Neural cell (in vitro differentiated cells): ENCODE measurements at regions not wholly inside any gene's neighbourhood (a gene's known extent, or its start where the extent isn't known, plus 50 kb on each side); places are given as distances from the start of the nearest gene placed in this dataset.

Source experiments
- H2AFZ ChIP-seq: fragments of 200-600, 300-800 bp; sonication (generic), shearing (Covaris generic); 2 replicates; pipeline ENCODE4 v1.6.0; 2014; ENCODE audit warnings: low read depth, mild to moderate bottlenecking, antibody characterized with exemption, low read length, moderate library complexity
- H3F3A ChIP-seq: fragments of 200-600 bp; shearing (Covaris generic); 2 replicates; pipeline ENCODE4 v1.6.1; 2016; ENCODE audit warnings: mild to moderate bottlenecking, moderate library complexity, mixed read lengths, antibody characterized with exemption, low read length; ENCODE audit not compliant: insufficient read depth, poor library complexity, severe bottlenecking
- H3K27ac ChIP-seq: fragments of 200-600, 300-800 bp; sonication (generic), shearing (Covaris generic); 2 replicates; pipeline ENCODE4 v1.5.1; 2014; ENCODE audit warnings: mild to moderate bottlenecking, low read length, moderate library complexity
- H3K27me3 ChIP-seq: fragments of 300-800, 200-600 bp; sonication (generic), shearing (Covaris generic); 2 replicates; pipeline ENCODE4 v1.6.0; 2014; ENCODE audit warnings: mild to moderate bottlenecking, low read depth, low read length, moderate library complexity; ENCODE audit not compliant: insufficient read depth
- H3K36me3 ChIP-seq: fragments of 300-800, 200-600 bp; sonication (generic), shearing (Covaris generic); 2 replicates; pipeline ENCODE4 v1.5.1; 2014; ENCODE audit warnings: mild to moderate bottlenecking, antibody characterized with exemption, low read length, moderate library complexity; ENCODE audit not compliant: insufficient read depth
- H3K4me2 ChIP-seq: fragments of 300-800, 200-600 bp; sonication (generic), shearing (Covaris generic); 2 replicates; pipeline ENCODE4 v1.6.0; 2014; ENCODE audit warnings: mild to moderate bottlenecking, low read length
- H3K4me3 ChIP-seq: fragments of 300-800, 200-600 bp; sonication (generic), shearing (Covaris generic); 2 replicates; pipeline ENCODE4 v1.5.1; 2014; ENCODE audit warnings: mild to moderate bottlenecking, low read length, moderate library complexity
- H3K79me2 ChIP-seq: fragments of 200-600 bp; shearing (Covaris generic); replicated peaks from 2 replicates; pipeline ENCODE4 v1.6.0; 2014; ENCODE audit warnings: mild to moderate bottlenecking, low read length, moderate library complexity; ENCODE audit not compliant: insufficient read depth
- H3K9ac ChIP-seq: fragments of 300-800, 200-600 bp; sonication (generic), shearing (Covaris generic); 2 replicates; pipeline ENCODE4 v1.6.1; 2016; ENCODE audit warnings: mild to moderate bottlenecking, low read length, mixed read lengths
- H3K9me2 ChIP-seq: fragments of 200-600 bp; shearing (Covaris generic); 2 replicates; pipeline ENCODE4 v1.6.1; 2016; ENCODE audit warnings: mild to moderate bottlenecking, low read length, mixed read lengths; ENCODE audit not compliant: insufficient read depth
- H3K9me3 ChIP-seq: fragments of 200-600, 300-800 bp; sonication (generic), shearing (Covaris generic); 2 replicates; pipeline ENCODE4 v1.6.1; 2016; ENCODE audit warnings: mild to moderate bottlenecking, mixed run types, low read length, moderate library complexity, mixed read lengths
- H4K20me1 ChIP-seq: fragments of 200-600 bp; shearing (Covaris generic); 2 replicates; pipeline ENCODE4 v1.6.1; 2016; ENCODE audit warnings: mild to moderate bottlenecking, mixed run types; ENCODE audit not compliant: insufficient read depth
- CTCF ChIP-seq: fragments of 450-650 bp; IDR thresholded peaks from 2 replicates; pipeline ENCODE4 v1.5.1; 2014; ENCODE audit warnings: antibody characterized with exemption, mild to moderate bottlenecking, moderate library complexity; ENCODE audit not compliant: poor library complexity, severe bottlenecking
- EP300 ChIP-seq: fragments of 450-650 bp; conservative IDR thresholded peaks from 2 replicates; pipeline ENCODE4 v1.6.1; 2014; ENCODE audit warnings: antibody characterized with exemption, mild to moderate bottlenecking, moderate library complexity; ENCODE audit not compliant: poor library complexity, severe bottlenecking
- EZH2 ChIP-seq: fragments of 200-600, 300-800 bp; shearing (Covaris generic), sonication (generic); IDR thresholded peaks from 2 replicates; pipeline ENCODE4 v1.6.1; 2014; ENCODE audit warnings: antibody characterized with exemption, low read length, borderline replicate concordance, mild to moderate bottlenecking; ENCODE audit not compliant: insufficient read depth, poor library complexity, severe bottlenecking
- MXI1 ChIP-seq: fragments of 450-650 bp; conservative IDR thresholded peaks from 2 replicates; pipeline ENCODE4 v1.6.1; 2014; ENCODE audit warnings: antibody characterized with exemption, mild to moderate bottlenecking; ENCODE audit not compliant: poor library complexity, severe bottlenecking
- POLR2AphosphoS5 ChIP-seq: IDR thresholded peaks from 2 replicates; pipeline ENCODE4 v1.6.1; 2012
- RAD21 ChIP-seq: fragments of 450-650 bp; conservative IDR thresholded peaks from 2 replicates; pipeline ENCODE4 v1.6.1; 2014; ENCODE audit warnings: antibody characterized with exemption, mild to moderate bottlenecking, moderate library complexity
- REST ChIP-seq: IDR thresholded peaks from 2 replicates; pipeline ENCODE4 v1.6.1; 2012; ENCODE audit warnings: borderline replicate concordance
- SMC3 ChIP-seq: fragments of 450-650 bp; conservative IDR thresholded peaks from 2 replicates; pipeline ENCODE4 v1.6.1; 2014; ENCODE audit warnings: antibody characterized with exemption, mild to moderate bottlenecking, moderate library complexity; ENCODE audit not compliant: poor library complexity
- TAF1 ChIP-seq: IDR thresholded peaks from 2 replicates; pipeline ENCODE4 v1.6.1; 2012; ENCODE audit warnings: low read depth

- TF ChIP-seq CTCF = no peak
- no peak for TF ChIP-seq EP300
- TF ChIP-seq TAF1 = no peak
- TF ChIP-seq SMC3 = no peak
- no peak for TF ChIP-seq EZH2
- TF ChIP-seq POLR2AphosphoS5 = no peak
- Histone ChIP-seq H3K9me2 (no peaks in the 10 kb centered on the region), H3K4me2 (no peak overlapping the region), H3K79me2 (no peaks in the 10 kb centered on the region), H3K27me3 (no peaks in the 10 kb centered on the region), H3K27ac (no peak overlapping the region), H4K20me1 (no peaks in the 10 kb centered on the region), H3K9me3 (no peaks in the 10 kb centered on the region), H2AFZ (no peak overlapping the region), H3F3A (no peaks in the 10 kb centered on the region), H3K36me3 (no peaks in the 10 kb centered on the region), H3K4me3 (no peak overlapping the region), H3K9ac (no peak overlapping the region)
Observed at GRCh38 chr10:33676606-33677339, 342.3 kb upstream of the NRP1 start.

GRCh38 chr10:33674986-33675599, 340.6 kb upstream of the NRP1 start:
- Histone ChIP-seq H4K20me1 (no peaks in the 10 kb centered on the region), H3K4me3 (no peak overlapping the region), H3K9me2 (no peaks in the 10 kb centered on the region), H3K79me2 (no peaks in the 10 kb centered on the region), H3K27ac (no peak overlapping the region), H3K9me3 (no peaks in the 10 kb centered on the region), H3K36me3 (no peaks in the 10 kb centered on the region), H3K4me2 (no peak overlapping the region), H3K9ac (no peak overlapping the region), H3F3A (no peaks in the 10 kb centered on the region), H2AFZ (no peak overlapping the region), H3K27me3 (no peaks in the 10 kb centered on the region)
- no peak for TF ChIP-seq EZH2
- no peak for TF ChIP-seq EP300
- TF ChIP-seq REST = no peak
- no peak for TF ChIP-seq RAD21
- no peak for TF ChIP-seq CTCF
- no peak for TF ChIP-seq POLR2AphosphoS5
- no peak for TF ChIP-seq SMC3
- no peak for TF ChIP-seq TAF1
- TF ChIP-seq MXI1 = no peak
